DOHH2 (cell line): ENCODE measurements at regions not wholly inside any gene's neighbourhood (a gene's known extent, or its start where the extent isn't known, plus 50 kb on each side); places are given as distances from the start of the nearest gene placed in this dataset.

Experiments
- H3F3A ChIP-seq: fragments of 200-600 bp; sonication (generic), shearing (Covaris generic); 2 replicates; pipeline ENCODE4 v1.6.0; 2016; ENCODE audit warnings: antibody characterized with exemption, mild to moderate bottlenecking; ENCODE audit not compliant: control insufficient read depth, insufficient read depth
- H3K27ac ChIP-seq: fragments of 200-600 bp; sonication (generic); 2 replicates; pipeline ENCODE4 v1.5.1; 2014; ENCODE audit warnings: low read depth, mild to moderate bottlenecking, low read length, moderate library complexity
- H3K27me3 ChIP-seq: fragments of 200-600 bp; sonication (generic); 2 replicates; pipeline ENCODE4 v1.6.1; 2014; ENCODE audit warnings: mild to moderate bottlenecking, low read length, mixed read lengths; ENCODE audit not compliant: control insufficient read depth
- H3K36me3 ChIP-seq: fragments of 200-600 bp; sonication (generic); 2 replicates; pipeline ENCODE4 v1.6.1; 2014; ENCODE audit warnings: mild to moderate bottlenecking, low read length, moderate library complexity, mixed read lengths; ENCODE audit not compliant: control insufficient read depth
- H3K4me1 ChIP-seq: fragments of 200-600 bp; sonication (generic); 2 replicates; pipeline ENCODE4 v1.6.1; 2014; ENCODE audit warnings: mild to moderate bottlenecking, low read length, mixed read lengths; ENCODE audit not compliant: control insufficient read depth
- H3K4me2 ChIP-seq: fragments of 200-600 bp; sonication (generic); 2 replicates; pipeline ENCODE4 v1.6.0; 2014; ENCODE audit warnings: mild to moderate bottlenecking, low read length, moderate library complexity
- H3K4me3 ChIP-seq: fragments of 200-600 bp; sonication (generic); 2 replicates; pipeline ENCODE4 v1.5.1; 2014; ENCODE audit warnings: mild to moderate bottlenecking, low read length, mixed read lengths
- H3K79me2 ChIP-seq: fragments of 200-600 bp; sonication (generic); 2 replicates; pipeline ENCODE4 v1.6.1; 2014; ENCODE audit warnings: mild to moderate bottlenecking, low read length, mixed read lengths; ENCODE audit not compliant: control insufficient read depth
- H3K9me2 ChIP-seq: fragments of 200-600 bp; sonication (generic); replicated peaks from 2 replicates; pipeline ENCODE4 v1.6.1; 2014; ENCODE audit warnings: mild to moderate bottlenecking, low read length, mixed read lengths; ENCODE audit not compliant: control insufficient read depth
- H3K9me3 ChIP-seq: fragments of 200-600 bp; sonication (generic); 2 replicates; pipeline ENCODE4 v1.6.1; 2014; ENCODE audit warnings: antibody characterized with exemption, low read length, mixed read lengths; ENCODE audit not compliant: control insufficient read depth, insufficient read depth
- H4K20me1 ChIP-seq: fragments of 200-600 bp; sonication (generic); 2 replicates; pipeline ENCODE4 v1.6.0; 2014; ENCODE audit warnings: low read depth, mild to moderate bottlenecking, antibody characterized with exemption, low read length, moderate library complexity; ENCODE audit not compliant: control insufficient read depth, insufficient read depth
- CTCF ChIP-seq: fragments of 200-600 bp; sonication (generic); IDR thresholded peaks from one replicate; pipeline ENCODE4 v1.5.1; 2014; ENCODE audit warnings: antibody characterized with exemption, mild to moderate bottlenecking, low read depth, low read length; ENCODE audit not compliant: poor library complexity, severe bottlenecking
- EZH2phosphoT487 ChIP-seq: fragments of 200-600 bp; sonication (generic); IDR thresholded peaks from 2 replicates; pipeline ENCODE4 v1.6.1; 2017; ENCODE audit warnings: borderline replicate concordance, mild to moderate bottlenecking, antibody characterized with exemption, low read length, moderate library complexity, mixed read lengths

- H3K4me2 ChIP-seq, result no peak overlapping the region
- H3K4me3 ChIP-seq, result no peak overlapping the region
- no peaks in the 10 kb centered on the region for H3K27me3 ChIP-seq
- TF ChIP-seq CTCF (no peak), EZH2phosphoT487 (no peak)
- H3K79me2 ChIP-seq, result no peaks in the 10 kb centered on the region
- no peaks in the 10 kb centered on the region for H3K9me2 ChIP-seq
- no peaks in the 10 kb centered on the region for H3K4me1 ChIP-seq
- no peaks in the 10 kb centered on the region for H3F3A ChIP-seq
- no peaks in the 10 kb centered on the region for H3K9me3 ChIP-seq
- H3K27ac ChIP-seq, result no peak overlapping the region
- no peaks in the 10 kb centered on the region for H3K36me3 ChIP-seq
- no peaks in the 10 kb centered on the region for H4K20me1 ChIP-seq
These were observed 279.7 kb upstream of the MSX2 start for GRCh38 chr5:174444479-174445188.

GRCh38 chr5:174446446-174446845 is 277.9 kb upstream of the MSX2 start:
- no peak overlapping the region for H3K27ac ChIP-seq
- H3K9me2 ChIP-seq, result no peaks in the 10 kb centered on the region
- TF ChIP-seq CTCF, result no peak
- TF ChIP-seq EZH2phosphoT487, result no peak
- H3K79me2 ChIP-seq, result no peaks in the 10 kb centered on the region
- H3F3A ChIP-seq, result no peaks in the 10 kb centered on the region
- no peaks in the 10 kb centered on the region for H4K20me1 ChIP-seq
- H3K9me3 ChIP-seq, result no peaks in the 10 kb centered on the region
- no peaks in the 10 kb centered on the region for H3K27me3 ChIP-seq
- H3K4me3 ChIP-seq, result no peak overlapping the region
- no peak overlapping the region for H3K4me2 ChIP-seq
- no peaks in the 10 kb centered on the region for H3K4me1 ChIP-seq
- no peaks in the 10 kb centered on the region for H3K36me3 ChIP-seq

GRCh38 chr5:174446988-174447387 is 277.4 kb upstream of the MSX2 start:
- no peaks in the 10 kb centered on the region for H3K9me3 ChIP-seq
- no peaks in the 10 kb centered on the region for H3K27me3 ChIP-seq
- H3K27ac ChIP-seq, result no peak overlapping the region
- H3F3A ChIP-seq, result no peaks in the 10 kb centered on the region
- no peak for TF ChIP-seq CTCF
- TF ChIP-seq EZH2phosphoT487, result no peak
- H3K36me3 ChIP-seq, result no peaks in the 10 kb centered on the region
- no peaks in the 10 kb centered on the region for H3K9me2 ChIP-seq
- no peaks in the 10 kb centered on the region for H3K79me2 ChIP-seq
- no peak overlapping the region for H3K4me3 ChIP-seq
- H4K20me1 ChIP-seq, result no peaks in the 10 kb centered on the region
- H3K4me1 ChIP-seq, result no peaks in the 10 kb centered on the region
- H3K4me2 ChIP-seq, result no peak overlapping the region
